ENCODE measurements at regions not wholly inside any gene's neighbourhood (a gene's known extent, or its start where the extent isn't known, plus 50 kb on each side); places are given as distances from the start of the nearest gene placed in this dataset.
"Not testable (repeated sequence)": the region's sequence is repeated elsewhere in the genome, so short reads cannot be mapped to it uniquely, and the experiment has no call there.

DNA sequence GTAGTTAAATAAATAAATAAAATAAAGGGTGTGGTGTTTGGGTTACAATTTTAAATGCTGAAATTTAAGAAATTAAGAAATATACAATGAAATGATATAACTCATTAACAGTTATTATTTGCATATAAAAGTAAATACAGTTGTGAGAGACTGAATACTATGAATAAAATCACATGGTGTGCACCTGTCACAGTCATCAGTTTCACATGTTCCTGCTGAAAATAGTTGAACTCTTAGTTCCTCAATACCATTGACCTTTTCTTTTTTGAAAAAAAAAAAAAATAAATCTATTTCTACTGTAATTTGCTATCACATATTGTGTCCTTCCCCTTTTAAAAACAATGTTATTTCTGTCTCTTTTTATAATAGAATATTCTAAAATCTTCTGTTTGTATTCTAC, 130.9 kb upstream of the CHD1 start:
- Mint-ChIP-seq H3K27ac (no peak overlapping the region), H3K36me3 (ENCODE audit: low read depth) (no peaks in the 10 kb centered on the region), H3K27me3 (peaks cover 6% of the 10 kb centered on the region), H3K4me1 (no peaks in the 10 kb centered on the region), H3K9me3 (no peaks in the 10 kb centered on the region), H3K4me3 (no peak overlapping the region)
- no peak for ATAC-seq (replicated peaks)

DNA sequence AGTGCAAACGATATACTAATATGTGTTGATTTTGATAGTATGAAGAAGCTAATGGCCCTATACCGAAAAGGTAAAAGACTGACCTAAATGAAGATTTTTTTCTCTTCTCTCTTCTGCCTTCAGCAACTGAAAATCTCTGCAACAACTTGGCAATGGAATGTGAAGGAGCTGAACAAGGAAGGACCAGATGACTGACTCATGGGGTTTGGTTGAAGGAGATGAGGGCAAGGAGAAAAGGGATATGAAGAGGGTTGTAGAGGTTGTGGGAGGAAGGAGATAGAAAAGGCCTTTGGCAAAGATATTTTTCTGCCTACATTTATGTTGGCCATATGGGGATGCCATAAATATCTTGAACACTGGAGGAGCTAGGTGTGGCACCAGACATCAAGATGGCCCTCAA, 129.7 kb upstream of the CHD1 start:
- ATAC-seq (replicated peaks): no peak
- Mint-ChIP-seq H3K27ac (no peak overlapping the region), H3K27me3 (peaks cover 6% of the 10 kb centered on the region), H3K9me3 (no peaks in the 10 kb centered on the region), H3K36me3 (ENCODE audit: low read depth) (no peaks in the 10 kb centered on the region), H3K4me1 (no peaks in the 10 kb centered on the region), H3K4me3 (no peak overlapping the region)

DNA sequence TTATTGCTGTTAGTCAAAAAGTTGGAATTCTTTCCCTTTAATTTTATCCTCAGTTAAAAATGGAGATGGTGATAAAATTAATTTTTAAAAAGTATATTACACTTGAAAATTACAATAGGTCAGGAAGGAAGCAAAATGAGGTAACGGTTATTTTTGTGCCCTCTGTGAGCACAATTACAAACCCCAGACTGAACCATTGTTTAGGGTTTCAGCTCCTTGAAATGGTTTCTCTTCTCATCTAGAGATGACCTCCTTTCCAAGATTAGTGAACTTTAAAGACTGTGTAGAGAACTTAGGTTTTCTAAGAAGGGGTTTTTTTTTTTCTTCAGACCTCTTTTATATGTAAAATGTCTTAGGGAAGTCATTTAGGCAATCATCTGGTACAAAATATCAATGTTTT, 126.2 kb upstream of the CHD1 start:
- Mint-ChIP-seq H3K4me3 (no peak overlapping the region), H3K4me1 (no peaks in the 10 kb centered on the region), H3K36me3 (ENCODE audit: low read depth) (no peaks in the 10 kb centered on the region), H3K27me3 (no peaks in the 10 kb centered on the region), H3K27ac (no peak overlapping the region), H3K9me3 (no peaks in the 10 kb centered on the region)
- peak; percentile 68 for ATAC-seq (replicated peaks)

DNA sequence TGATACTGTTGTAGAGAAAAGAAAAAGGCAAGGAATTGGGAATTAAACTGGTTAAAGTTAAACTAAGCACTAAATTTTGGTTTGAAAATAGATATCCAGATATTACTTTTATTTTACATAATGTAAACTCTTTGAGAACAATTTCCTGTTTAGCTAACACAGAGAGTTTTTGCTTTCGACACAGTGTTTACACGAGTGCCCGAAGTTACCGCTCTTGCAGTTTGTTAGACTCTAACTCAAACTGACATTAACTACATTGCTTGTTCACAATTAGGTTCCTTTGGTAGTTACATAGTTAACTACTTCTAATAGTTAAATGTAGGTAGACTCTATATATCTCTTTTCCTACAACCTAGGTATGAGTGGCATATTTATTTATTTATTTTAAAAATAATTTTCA, 117.1 kb upstream of the CHD1 start:
- Mint-ChIP-seq H3K36me3 (ENCODE audit: low read depth) (no peaks in the 10 kb centered on the region), H3K27me3 (no peaks in the 10 kb centered on the region), H3K4me1 (peaks cover 4% of the 10 kb centered on the region), H3K27ac (no peak overlapping the region), H3K4me3 (peak overlapping the region; percentile 45), H3K9me3 (no peaks in the 10 kb centered on the region)
- ATAC-seq (replicated peaks): no peak

DNA sequence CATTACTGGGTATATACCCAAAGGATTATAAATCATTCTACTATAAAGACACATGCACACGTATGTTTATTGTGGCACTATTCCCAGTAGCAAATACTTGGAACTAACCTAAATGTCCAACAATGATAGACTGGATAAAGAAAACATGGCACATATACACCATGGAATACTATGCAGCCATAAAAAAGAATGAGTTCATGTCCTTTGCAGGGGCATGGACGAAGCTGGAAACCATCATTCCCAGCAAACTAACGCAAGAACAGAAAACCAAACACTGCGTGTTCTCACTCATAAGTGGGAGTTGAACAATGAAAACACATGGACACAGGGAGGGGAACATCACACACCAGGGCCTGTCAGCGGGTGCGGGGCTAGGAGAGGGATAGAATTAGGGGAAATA, 114.5 kb upstream of the CHD1 start:
- not testable (repeated sequence) for H3K36me3 Mint-ChIP-seq (ENCODE audit: low read depth)

DNA sequence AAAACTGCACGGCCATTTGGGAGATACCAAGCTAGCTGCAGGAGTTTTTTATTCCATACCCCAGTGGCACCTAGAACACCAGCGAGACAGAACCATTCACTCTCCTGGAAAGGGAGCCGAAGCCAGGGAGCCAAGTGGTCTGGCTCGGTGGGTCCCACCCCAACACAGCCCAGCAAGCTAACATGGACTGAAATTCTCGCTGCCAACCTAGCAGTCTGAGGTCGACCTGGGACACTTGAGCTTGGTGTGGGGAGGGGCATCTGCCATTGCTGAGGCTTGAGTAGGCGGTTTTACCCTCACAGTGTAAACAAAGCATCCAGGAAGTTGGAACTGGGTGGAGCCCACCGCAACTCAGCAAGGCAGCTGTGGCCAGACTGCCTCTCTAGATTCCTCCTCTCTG, 108.9 kb upstream of the CHD1 start:
- Mint-ChIP-seq H3K27me3 (no peaks in the 10 kb centered on the region), H3K4me3 (peak overlapping the region; percentile 35), H3K36me3 (ENCODE audit: low read depth) (no peaks in the 10 kb centered on the region), H3K9me3 (peaks cover 20% of the 10 kb centered on the region), H3K27ac (no peak overlapping the region), H3K4me1 (peaks cover 29% of the 10 kb centered on the region)
- ATAC-seq (replicated peaks): no peak

More for the DNA sequence above, 114.5 kb upstream of the CHD1 start:
- H3K27me3 Mint-ChIP-seq; ATAC-seq (replicated peaks); H3K27ac Mint-ChIP-seq; H3K4me3 Mint-ChIP-seq: not testable (repeated sequence)
- H3K9me3 Mint-ChIP-seq: peaks cover 19% of the 10 kb centered on the region
- peaks cover 11% of the 10 kb centered on the region for H3K4me1 Mint-ChIP-seq

DNA sequence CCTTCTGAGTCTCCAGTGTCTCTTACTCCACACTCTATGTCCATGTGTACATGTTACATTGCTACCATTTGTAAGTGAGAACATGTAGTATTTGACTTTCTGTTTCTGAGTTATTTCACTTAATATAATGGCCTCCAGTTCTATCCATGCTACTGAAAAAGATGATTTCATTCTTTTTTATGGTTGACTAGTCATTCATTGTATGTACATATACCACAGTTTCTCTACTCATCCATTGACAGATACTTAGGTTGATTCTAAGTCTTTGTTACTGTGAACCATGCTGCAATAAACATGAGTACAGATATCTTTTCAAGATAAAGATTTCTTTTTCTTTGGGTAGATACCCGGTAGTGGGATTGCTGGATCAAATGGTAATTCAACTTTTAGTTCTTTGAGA, 107.1 kb upstream of the CHD1 start:
- no peak overlapping the region for H3K4me3 Mint-ChIP-seq
- H3K9me3 Mint-ChIP-seq: peaks cover 20% of the 10 kb centered on the region
- H3K27me3 Mint-ChIP-seq: no peaks in the 10 kb centered on the region
- peak; percentile 64 for ATAC-seq (replicated peaks)
- H3K36me3 Mint-ChIP-seq (ENCODE audit: low read depth): no peaks in the 10 kb centered on the region
- H3K4me1 Mint-ChIP-seq: peaks cover 39% of the 10 kb centered on the region
- no peak overlapping the region for H3K27ac Mint-ChIP-seq

DNA sequence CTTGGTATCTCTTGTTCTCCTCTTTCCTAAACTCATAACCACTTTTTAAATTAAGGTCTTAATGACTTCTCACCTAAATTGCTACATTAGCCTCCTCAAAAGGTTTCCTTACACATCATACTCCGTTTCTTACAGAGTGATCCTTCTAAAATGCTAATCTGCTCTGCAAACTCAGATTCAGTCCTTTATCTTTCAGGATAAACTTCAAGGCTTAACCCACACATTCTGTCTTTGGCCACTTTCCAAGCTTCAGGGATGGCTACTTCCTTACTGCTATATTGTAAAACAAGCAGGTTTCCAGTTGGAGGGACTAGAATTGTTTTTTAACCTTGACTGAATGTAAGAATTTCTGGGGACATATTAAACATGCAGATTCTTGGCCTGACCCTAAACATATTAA, 105.5 kb upstream of the CHD1 start:
- no peaks in the 10 kb centered on the region for H3K36me3 Mint-ChIP-seq (ENCODE audit: low read depth)
- H3K27me3 Mint-ChIP-seq: no peaks in the 10 kb centered on the region
- peaks cover 46% of the 10 kb centered on the region for H3K4me1 Mint-ChIP-seq
- no peak for ATAC-seq (replicated peaks)
- H3K4me3 Mint-ChIP-seq: peak overlapping the region; percentile 89
- H3K27ac Mint-ChIP-seq: peak overlapping the region; percentile 3
- H3K9me3 Mint-ChIP-seq: peaks cover 8% of the 10 kb centered on the region

DNA sequence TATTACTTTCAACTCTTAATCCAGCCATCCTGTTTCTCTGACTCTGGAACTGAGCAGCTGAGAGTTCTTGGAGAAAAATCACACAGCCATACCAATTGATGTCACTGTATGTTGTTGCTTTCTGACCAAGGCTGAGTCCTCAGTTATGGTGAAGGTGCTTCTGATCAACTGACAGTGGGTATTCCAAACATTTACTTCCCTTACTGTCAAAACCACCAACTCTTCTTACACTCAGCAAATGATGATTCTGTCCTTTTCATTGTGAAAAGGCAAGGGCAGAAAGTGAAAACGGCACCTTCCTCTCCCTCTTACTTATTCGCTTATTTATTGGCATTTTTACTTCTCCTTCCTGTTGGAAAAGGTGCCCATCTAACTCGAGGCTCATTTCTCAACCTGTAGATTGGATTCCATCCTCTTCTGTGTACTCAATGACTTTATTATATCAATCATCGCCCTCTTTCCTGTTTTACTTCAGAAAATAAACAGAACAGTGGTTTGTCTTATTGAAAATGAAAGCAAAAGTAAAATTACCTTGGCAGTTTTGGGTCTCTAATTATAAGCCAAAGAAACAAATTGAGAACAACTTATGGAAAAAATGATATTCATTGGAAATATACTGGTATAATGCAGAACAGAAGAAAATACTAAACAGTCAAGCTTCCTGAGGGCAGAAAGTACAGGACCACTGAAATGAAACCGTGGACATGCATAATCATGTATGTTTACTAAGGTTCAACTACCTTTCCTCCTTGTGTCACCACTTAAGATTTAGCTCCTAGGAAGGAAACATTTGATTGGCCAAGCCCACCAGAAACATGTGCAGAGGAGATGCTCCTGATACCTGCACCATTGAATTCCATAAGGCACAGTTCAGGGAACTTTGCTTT, 104.5 kb upstream of the CHD1 start:
- H3K9me3 Mint-ChIP-seq: peaks cover under 1% of the 10 kb centered on the region
- ATAC-seq (replicated peaks): peak; percentile 65
- peak overlapping the region; percentile 89 for H3K4me3 Mint-ChIP-seq
- H3K27ac Mint-ChIP-seq: peak overlapping the region; percentile 82
- H3K4me1 Mint-ChIP-seq: peaks cover 46% of the 10 kb centered on the region
- no peaks in the 10 kb centered on the region for H3K36me3 Mint-ChIP-seq (ENCODE audit: low read depth)
- H3K27me3 Mint-ChIP-seq: no peaks in the 10 kb centered on the region

DNA sequence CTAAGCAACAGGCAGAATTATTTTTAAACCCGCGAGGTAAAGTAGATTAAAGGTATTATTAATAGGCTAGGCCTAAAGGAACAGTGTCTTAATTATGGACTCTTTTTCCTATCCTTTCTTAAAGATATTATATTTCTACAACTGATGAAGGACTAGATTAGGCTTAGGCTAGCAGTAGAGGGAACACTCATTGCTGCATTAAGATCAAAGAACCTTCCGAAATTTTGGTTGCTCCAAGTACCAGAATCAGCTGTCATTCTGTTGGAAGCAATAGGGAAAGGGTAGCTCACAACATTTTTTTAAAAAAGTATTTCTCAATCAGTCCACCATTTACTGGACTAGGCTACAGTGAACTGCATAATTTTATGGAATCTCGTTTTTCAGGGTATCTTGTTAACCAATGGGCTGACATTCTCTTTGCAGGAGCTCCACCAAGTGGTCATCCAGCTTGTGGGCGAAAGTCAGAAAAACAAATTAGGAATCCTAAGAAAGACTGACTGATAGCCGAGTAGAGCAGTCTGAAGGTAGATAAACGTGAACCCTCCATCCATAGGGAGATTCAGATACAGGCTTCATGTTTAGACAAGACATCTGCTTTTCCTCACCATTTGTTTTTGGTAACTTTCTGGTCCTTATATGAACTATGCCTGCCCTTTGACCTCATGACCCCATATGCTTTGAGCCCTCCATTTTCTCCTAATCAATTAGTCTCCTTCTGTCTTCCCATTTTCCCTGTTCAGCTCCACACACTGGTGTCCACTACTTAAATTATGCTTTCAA, 103.6 kb upstream of the CHD1 start:
- no peaks in the 10 kb centered on the region for H3K27me3 Mint-ChIP-seq
- H3K4me3 Mint-ChIP-seq: peak overlapping the region; percentile 89
- H3K27ac Mint-ChIP-seq: peak overlapping the region; percentile 82
- no peaks in the 10 kb centered on the region for H3K36me3 Mint-ChIP-seq (ENCODE audit: low read depth)
- peaks cover 46% of the 10 kb centered on the region for H3K4me1 Mint-ChIP-seq
- no peaks in the 10 kb centered on the region for H3K9me3 Mint-ChIP-seq
- peak; percentile 27 for ATAC-seq (replicated peaks)

DNA sequence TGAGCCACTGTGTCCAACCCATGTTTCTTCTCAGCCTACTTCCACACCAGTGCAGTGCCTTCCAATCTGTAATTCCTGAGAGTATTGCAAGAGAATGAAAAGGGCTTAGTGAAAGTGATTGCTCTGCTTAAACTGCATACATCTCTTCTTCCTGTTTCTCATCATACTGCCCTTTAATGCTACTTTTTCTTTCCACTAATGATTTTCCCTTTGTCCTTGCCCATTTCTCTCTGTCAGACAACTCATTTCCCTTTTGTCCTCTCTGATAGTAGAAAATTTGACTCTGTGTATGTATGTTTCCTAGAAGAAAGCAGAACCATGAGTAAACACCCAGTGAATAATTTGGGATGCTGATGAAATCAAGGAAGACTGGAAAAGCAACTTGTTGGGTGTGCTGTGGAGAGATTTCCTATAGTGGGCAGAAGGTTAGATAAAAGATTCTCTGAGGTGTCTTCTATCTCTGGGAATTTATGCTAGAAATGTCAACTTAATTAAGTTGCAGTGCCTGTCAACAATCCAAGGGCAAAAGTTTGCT, 102.2 kb upstream of the CHD1 start:
- no peak for ATAC-seq (replicated peaks)
- H3K27ac Mint-ChIP-seq: no peak overlapping the region
- H3K9me3 Mint-ChIP-seq: no peaks in the 10 kb centered on the region
- peaks cover 40% of the 10 kb centered on the region for H3K4me1 Mint-ChIP-seq
- no peaks in the 10 kb centered on the region for H3K36me3 Mint-ChIP-seq (ENCODE audit: low read depth)
- H3K27me3 Mint-ChIP-seq: no peaks in the 10 kb centered on the region
- no peak overlapping the region for H3K4me3 Mint-ChIP-seq

DNA sequence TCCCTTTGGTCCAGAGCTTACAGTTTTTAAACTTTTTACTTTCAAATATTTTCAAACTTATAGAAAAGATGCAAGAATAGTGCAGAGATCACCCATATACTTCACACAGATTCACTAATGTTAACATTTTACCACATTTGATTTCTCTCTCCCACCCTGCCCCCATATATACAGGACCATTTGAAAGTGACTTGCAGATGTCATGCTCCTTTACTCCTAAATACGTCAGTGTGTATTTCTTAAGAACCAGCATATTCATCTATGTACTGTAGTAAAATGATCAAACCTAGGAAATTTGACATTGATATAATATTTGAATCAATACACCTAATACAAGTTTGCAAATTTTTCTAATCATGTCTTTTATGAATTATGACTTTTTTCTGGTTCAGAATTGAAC, 100.4 kb upstream of the CHD1 start:
- H3K27ac Mint-ChIP-seq: no peak overlapping the region
- H3K9me3 Mint-ChIP-seq: no peaks in the 10 kb centered on the region
- H3K27me3 Mint-ChIP-seq: no peaks in the 10 kb centered on the region
- no peak overlapping the region for H3K4me3 Mint-ChIP-seq
- ATAC-seq (replicated peaks): no peak
- H3K4me1 Mint-ChIP-seq: peaks cover 37% of the 10 kb centered on the region
- no peaks in the 10 kb centered on the region for H3K36me3 Mint-ChIP-seq (ENCODE audit: low read depth)

DNA sequence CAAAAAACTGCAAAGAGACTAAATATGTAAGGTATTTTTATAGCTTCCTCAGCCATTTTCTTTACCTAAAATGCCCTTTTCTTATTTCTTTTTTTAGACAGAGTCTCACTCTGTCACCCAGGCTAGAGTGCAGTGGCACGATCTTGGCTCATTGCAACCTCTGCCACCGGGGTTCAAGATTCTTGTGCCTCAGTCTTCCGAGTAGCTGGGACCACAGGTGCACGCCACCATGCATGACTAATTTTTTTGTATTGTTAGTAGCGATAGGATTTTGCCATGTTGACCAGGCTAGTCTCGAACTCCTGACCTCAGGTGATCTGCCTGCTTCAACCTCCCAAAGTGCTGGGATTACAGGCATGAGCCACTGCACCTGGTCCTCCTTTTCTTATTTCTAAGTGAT, 99.4 kb upstream of the CHD1 start:
- H3K9me3 Mint-ChIP-seq; H3K36me3 Mint-ChIP-seq (ENCODE audit: low read depth); H3K27me3 Mint-ChIP-seq; ATAC-seq (replicated peaks): not testable (repeated sequence)
- Mint-ChIP-seq H3K27ac (peak overlapping the region; percentile 59), H3K4me3 (peak overlapping the region; percentile 49), H3K4me1 (peaks cover 31% of the 10 kb centered on the region)

DNA sequence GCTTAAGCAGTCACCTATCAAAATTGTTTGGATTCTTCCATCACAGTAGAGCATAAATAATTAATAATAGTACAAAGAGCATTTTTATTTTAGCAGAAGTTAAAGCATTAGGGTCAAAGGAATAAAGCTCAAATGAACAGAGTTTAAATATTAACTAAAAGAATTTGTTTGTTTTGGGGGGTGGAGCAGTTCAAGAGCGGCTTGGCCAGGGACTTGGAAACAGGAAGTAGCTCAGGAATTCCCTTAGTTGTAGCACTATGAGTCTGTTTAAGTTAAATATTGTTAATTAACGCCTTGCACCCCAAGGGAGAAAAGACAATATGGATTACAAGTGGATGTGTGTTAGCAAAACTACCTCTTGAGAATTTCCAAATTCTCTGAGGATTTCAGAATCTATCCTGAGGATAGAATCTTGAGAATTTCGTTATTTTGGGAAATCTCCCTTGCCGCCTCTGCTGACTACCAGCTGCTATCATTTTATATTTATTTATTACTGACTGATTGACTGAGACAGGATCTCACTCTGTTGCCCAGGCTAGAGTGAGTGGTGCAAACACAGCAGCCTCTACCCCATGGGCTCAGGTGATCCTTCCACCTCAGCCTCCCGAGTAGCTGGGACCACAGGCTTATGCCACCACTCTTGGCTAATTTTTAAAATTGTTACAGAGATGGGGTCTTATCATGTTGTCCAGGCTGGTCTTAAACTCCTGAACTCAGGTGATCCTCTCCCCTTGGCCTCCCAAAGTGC, 96.7 kb upstream of the CHD1 start:
- no peaks in the 10 kb centered on the region for H3K27me3 Mint-ChIP-seq
- no peak for ATAC-seq (replicated peaks)
- H3K4me1 Mint-ChIP-seq: peaks cover 12% of the 10 kb centered on the region
- H3K9me3 Mint-ChIP-seq: no peaks in the 10 kb centered on the region
- no peak overlapping the region for H3K4me3 Mint-ChIP-seq
- H3K27ac Mint-ChIP-seq: no peak overlapping the region
- no peaks in the 10 kb centered on the region for H3K36me3 Mint-ChIP-seq (ENCODE audit: low read depth)

Data from activated T-helper 17 cell treated with anti-CD3 and anti-CD28 coated beads, Interleukin-2, amount 50 U/mL, for 72 hours (primary cell).